Vagina (tissue), 2 donors: ENCODE measurements at regions not wholly inside any gene's neighbourhood (a gene's known extent, or its start where the extent isn't known, plus 50 kb on each side); places are given as distances from the start of the nearest gene placed in this dataset.

Source experiments
- CTCF ChIP-seq, 3 experiments: fragments of 450-650 bp in 2 of 3; fragments of 200-600 bp in 1 of 3; sonication (generic) in 1 of 3; IDR thresholded peaks; one replicate each; pipeline ENCODE4 v1.5.1; 2017 to 2019; ENCODE audit warnings: antibody characterized with exemption in 3 of 3, mild to moderate bottlenecking in 2 of 3, moderate library complexity in 2 of 3
- POLR2A ChIP-seq, 2 donors: fragments of 450-650 bp; IDR thresholded peaks; one replicate each; pipeline ENCODE4 v1.6.1; 2017; ENCODE audit warnings: antibody characterized with exemption in 2 of 2, mild to moderate bottlenecking in 2 of 2, moderate library complexity in 2 of 2
- POLR2AphosphoS5 ChIP-seq, 2 donors: sonication (generic); formaldehyde crosslinking; IDR thresholded peaks; one replicate each; pipeline ENCODE4 v1.9.0; 2017; ENCODE audit warnings: antibody characterized with exemption in 2 of 2, mild to moderate bottlenecking in 2 of 2, low read depth in 1 of 2; ENCODE audit not compliant: insufficient read depth in 1 of 2

- TF ChIP-seq POLR2A (IDR thresholded peaks at IDR 0.05), result no peak
- TF ChIP-seq CTCF (IDR thresholded peaks at IDR 0.05), result no peak
- TF ChIP-seq POLR2AphosphoS5 (IDR thresholded peaks at IDR 0.05; ENCODE audit: insufficient read depth in 1 of 2, low read depth in 1 of 2), result no peak
Observed at GRCh38 chr4:67401902-67402301, 143.4 kb downstream of the CENPC start.
